IMR-90 (cell line): ENCODE measurements at regions not wholly inside any gene's neighbourhood (a gene's known extent, or its start where the extent isn't known, plus 50 kb on each side); places are given as distances from the start of the nearest gene placed in this dataset.

Experiments
- CHD1 ChIP-seq: IDR thresholded peaks from 2 replicates; pipeline ENCODE4 v1.6.1; 2012; ENCODE audit warnings: low read depth, low read length, improper control_type of control experiment
- ELK1 ChIP-seq: fragments of 150-350 bp; IDR thresholded peaks from 2 replicates; pipeline ENCODE4 v1.6.1; 2016; ENCODE audit warnings: low read depth, mild to moderate bottlenecking, low read length, moderate library complexity, borderline replicate concordance
- FOS ChIP-seq: fragments of 150-350 bp; IDR thresholded peaks from 2 replicates; pipeline ENCODE4 v1.6.1; 2016; ENCODE audit warnings: low read depth, low read length
- MAZ ChIP-seq: IDR thresholded peaks from 2 replicates; pipeline ENCODE4 v1.6.1; 2012; ENCODE audit warnings: low read depth, mild to moderate bottlenecking, low read length, improper control_type of control experiment, moderate library complexity, borderline replicate concordance
- NFE2L2 ChIP-seq: fragments of 150-350 bp; IDR thresholded peaks from 2 replicates; pipeline ENCODE4 v1.6.1; 2016; ENCODE audit warnings: low read depth, mild to moderate bottlenecking, low read length
- POLR2A ChIP-seq: IDR thresholded peaks from 2 replicates; pipeline ENCODE4 v1.6.1; 2012; ENCODE audit warnings: mild to moderate bottlenecking, low read depth, low read length
- RAD21 ChIP-seq: IDR thresholded peaks from 2 replicates; pipeline ENCODE4 v1.6.1; 2012; ENCODE audit warnings: low read length, improper control_type of control experiment
- RCOR1 ChIP-seq: IDR thresholded peaks from 2 replicates; pipeline ENCODE4 v1.6.1; 2012; ENCODE audit warnings: mild to moderate bottlenecking, low read length, improper control_type of control experiment; ENCODE audit not compliant: insufficient replicate concordance
- RFX5 ChIP-seq: IDR thresholded peaks from 2 replicates; pipeline ENCODE4 v1.8.0; 2012; ENCODE audit warnings: low read depth, mild to moderate bottlenecking, low read length, moderate library complexity
- SMC3 ChIP-seq: fragments of 150-350 bp; IDR thresholded peaks from 2 replicates; pipeline ENCODE4 v1.6.1; 2016; ENCODE audit warnings: low read depth, mild to moderate bottlenecking, antibody characterized with exemption, low read length, moderate library complexity
- USF2 ChIP-seq: fragments of 150-350 bp; IDR thresholded peaks from 2 replicates; pipeline ENCODE4 v1.6.1; 2017; ENCODE audit warnings: mild to moderate bottlenecking, antibody characterized with exemption, low read length, low read depth
- TF ChIP-seq, protein P1 (sequence below): conservative IDR thresholded peaks from 2 replicates; pipeline ENCODE4 v1.5.1; 2012; ENCODE audit warnings: mild to moderate bottlenecking, low read depth, low read length, improper control_type of control experiment

- TF ChIP-seq FOS, result no peak
- TF ChIP-seq POLR2A, result no peak
- TF ChIP-seq, protein P1, sequence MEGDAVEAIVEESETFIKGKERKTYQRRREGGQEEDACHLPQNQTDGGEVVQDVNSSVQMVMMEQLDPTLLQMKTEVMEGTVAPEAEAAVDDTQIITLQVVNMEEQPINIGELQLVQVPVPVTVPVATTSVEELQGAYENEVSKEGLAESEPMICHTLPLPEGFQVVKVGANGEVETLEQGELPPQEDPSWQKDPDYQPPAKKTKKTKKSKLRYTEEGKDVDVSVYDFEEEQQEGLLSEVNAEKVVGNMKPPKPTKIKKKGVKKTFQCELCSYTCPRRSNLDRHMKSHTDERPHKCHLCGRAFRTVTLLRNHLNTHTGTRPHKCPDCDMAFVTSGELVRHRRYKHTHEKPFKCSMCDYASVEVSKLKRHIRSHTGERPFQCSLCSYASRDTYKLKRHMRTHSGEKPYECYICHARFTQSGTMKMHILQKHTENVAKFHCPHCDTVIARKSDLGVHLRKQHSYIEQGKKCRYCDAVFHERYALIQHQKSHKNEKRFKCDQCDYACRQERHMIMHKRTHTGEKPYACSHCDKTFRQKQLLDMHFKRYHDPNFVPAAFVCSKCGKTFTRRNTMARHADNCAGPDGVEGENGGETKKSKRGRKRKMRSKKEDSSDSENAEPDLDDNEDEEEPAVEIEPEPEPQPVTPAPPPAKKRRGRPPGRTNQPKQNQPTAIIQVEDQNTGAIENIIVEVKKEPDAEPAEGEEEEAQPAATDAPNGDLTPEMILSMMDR, result no peak
- TF ChIP-seq RAD21, result no peak
- no peak for TF ChIP-seq ELK1
- TF ChIP-seq NFE2L2, result no peak
- TF ChIP-seq CHD1, result no peak
- TF ChIP-seq RFX5, result no peak
- no peak for TF ChIP-seq RCOR1
- no peak for TF ChIP-seq USF2
- TF ChIP-seq MAZ, result no peak
- TF ChIP-seq SMC3, result no peak
Observed at GRCh38 chr4:170656506-170656905, 566.8 kb upstream of the AADAT start.
